ENCODE measurements at regions not wholly inside any gene's neighbourhood (a gene's known extent, or its start where the extent isn't known, plus 50 kb on each side); places are given as distances from the start of the nearest gene placed in this dataset.

DNA sequence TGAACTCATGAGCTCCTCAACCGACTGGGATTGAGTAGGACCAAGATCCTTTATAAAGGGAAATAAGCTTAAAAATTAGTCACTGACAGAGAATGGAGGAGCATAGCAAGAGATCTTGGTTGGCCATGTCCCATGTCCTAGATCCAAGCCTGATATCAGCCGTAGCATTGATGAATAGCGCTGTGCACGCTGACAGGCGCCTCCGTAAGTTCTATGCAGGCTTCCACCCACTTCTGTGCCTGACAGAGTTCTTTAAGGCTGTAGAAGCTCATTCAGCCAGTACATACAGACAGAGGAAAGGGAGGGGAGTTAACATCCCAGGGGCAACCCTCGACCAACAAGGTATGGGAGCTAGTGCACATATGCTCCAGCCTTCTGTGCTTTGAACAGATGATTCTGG lies 251.7 kb upstream of the TBC1D5 start:
- POLR2A ChIA-PET = no interaction called here
- H3K4me3 Mint-ChIP-seq = no peak overlapping the region

GRCh38 chr3:17990390-17990789 lies 248.0 kb upstream of the TBC1D5 start:
- DNase-seq (no peak), ATAC-seq (no peak)
- peaks cover 0 to 4% (median 0%) of the 10 kb centered on the region in 5 donors for H3K27me3 Mint-ChIP-seq
- no peaks in the 10 kb centered on the region for H3K36me3 Mint-ChIP-seq
- no peaks in the 10 kb centered on the region for H3K4me1 Mint-ChIP-seq
- H3K4me3 Mint-ChIP-seq = no peak overlapping the region
- POLR2A ChIA-PET = no interaction called here
- H3K9me3 Mint-ChIP-seq = no peaks in the 10 kb centered on the region
- H3K27ac Mint-ChIP-seq = no peak overlapping the region

More for the DNA sequence above, 251.7 kb upstream of the TBC1D5 start:
- no peaks in the 10 kb centered on the region for H3K36me3 Mint-ChIP-seq
- DNase-seq (no peak), ATAC-seq (no peak)
- no peaks in the 10 kb centered on the region for H3K9me3 Mint-ChIP-seq
- no peak overlapping the region for H3K27ac Mint-ChIP-seq
- no peaks in the 10 kb centered on the region for H3K4me1 Mint-ChIP-seq
- peaks cover 0 to 4% (median 0%) of the 10 kb centered on the region in 5 donors for H3K27me3 Mint-ChIP-seq

DNA sequence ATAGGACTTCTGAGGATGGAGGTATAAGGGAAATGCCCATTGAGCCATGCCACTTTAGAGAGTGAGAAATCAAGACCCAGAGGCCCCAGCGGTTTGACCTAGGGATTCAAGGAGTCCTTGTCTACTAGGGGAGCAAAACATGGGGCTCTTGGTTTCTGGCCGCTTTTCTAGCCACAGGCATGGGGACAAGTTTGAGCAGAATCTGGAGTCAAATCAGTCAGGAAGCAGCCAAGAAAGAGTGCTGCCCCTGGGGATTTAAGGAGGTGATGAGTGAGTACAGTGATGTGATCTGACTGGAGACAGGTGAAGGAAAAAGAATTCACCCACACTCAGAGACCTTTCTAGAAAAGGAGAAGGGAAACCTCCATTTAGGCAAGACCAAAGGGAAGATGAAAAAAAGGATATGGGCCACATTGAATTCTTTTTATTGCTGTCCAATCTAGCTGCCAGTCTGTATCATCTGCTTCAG lies 244.0 kb upstream of the TBC1D5 start:
- H3K27ac Mint-ChIP-seq = no peak overlapping the region
- DNase-seq = no peak
- no peaks in the 10 kb centered on the region for H3K9me3 Mint-ChIP-seq
- ATAC-seq = no peak
- POLR2A ChIA-PET = no interaction called here
- no peak overlapping the region for H3K4me3 Mint-ChIP-seq
- H3K4me1 Mint-ChIP-seq = peaks cover 0 to 4% (median 0%) of the 10 kb centered on the region in 4 donors
- H3K36me3 Mint-ChIP-seq = no peaks in the 10 kb centered on the region
- peaks cover 0 to 10% (median 1%) of the 10 kb centered on the region in 5 donors for H3K27me3 Mint-ChIP-seq

DNA sequence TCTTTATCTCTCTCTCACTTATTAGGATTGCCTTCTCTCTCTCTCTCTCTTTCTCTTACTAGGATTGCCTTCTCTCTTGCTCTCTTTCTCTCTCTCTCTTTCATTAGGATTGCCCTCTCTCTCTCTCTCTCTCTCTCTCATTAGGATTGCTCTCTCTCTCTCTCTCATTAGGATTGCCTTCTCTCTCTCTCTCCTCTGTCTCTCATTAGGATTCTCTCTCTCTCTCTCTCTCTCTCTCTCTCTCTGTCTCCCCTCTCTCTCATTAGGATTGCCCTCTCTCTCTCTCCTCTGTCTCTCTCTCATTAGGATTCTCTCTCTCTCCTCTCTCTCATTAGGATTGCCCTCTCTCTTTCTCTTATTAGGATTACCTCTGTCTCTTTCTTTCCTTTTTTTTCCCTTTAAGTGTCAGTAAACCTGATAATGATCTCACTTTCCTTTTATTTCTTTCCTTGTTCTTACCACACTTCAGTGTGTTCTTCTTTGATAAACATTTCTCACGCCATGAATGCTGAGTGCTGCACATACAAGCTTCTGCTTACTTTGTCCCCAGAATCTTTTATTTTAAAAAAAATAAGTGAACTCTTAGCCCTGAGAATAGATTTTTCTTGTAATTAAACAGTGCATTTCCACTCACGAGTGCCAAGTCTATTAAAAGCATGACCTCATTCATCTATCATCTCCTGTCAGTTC lies 243.4 kb upstream of the TBC1D5 start:
- POLR2A ChIA-PET = no interaction called here
- Mint-ChIP-seq H3K36me3 (no peaks in the 10 kb centered on the region), H3K27me3 (peaks cover 0 to 15% (median 3%) of the 10 kb centered on the region in 5 donors), H3K27ac (no peak overlapping the region), H3K4me3 (no peak overlapping the region), H3K4me1 (peaks cover 0 to 4% (median 1%) of the 10 kb centered on the region in 4 donors), H3K9me3 (no peaks in the 10 kb centered on the region)
- ATAC-seq = no peak
- no peak for DNase-seq

DNA sequence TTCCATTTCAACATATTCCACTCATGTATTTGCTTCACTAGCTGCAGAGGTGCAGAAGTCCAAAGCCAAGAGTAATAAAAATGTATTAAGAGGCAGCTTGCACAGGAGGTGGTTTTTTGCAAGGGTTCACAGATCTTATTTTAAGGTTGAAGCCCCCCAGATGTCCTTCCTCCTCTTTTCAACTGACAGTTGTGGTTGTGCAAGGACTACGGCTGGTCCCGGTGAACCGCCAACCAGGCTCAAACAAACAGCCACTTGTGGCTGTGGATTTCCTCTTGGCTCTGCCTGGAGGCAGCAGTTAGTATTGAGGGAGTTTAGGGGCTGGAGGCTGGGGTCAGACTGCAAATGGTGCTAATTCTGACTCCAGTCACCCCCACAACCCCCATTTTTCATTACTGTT lies 240.7 kb upstream of the TBC1D5 start:
- Mint-ChIP-seq H3K27ac (no peak overlapping the region), H3K4me3 (no peak overlapping the region), H3K9me3 (no peaks in the 10 kb centered on the region), H3K4me1 (peaks cover 0 to 4% (median 1%) of the 10 kb centered on the region in 4 donors), H3K36me3 (no peaks in the 10 kb centered on the region), H3K27me3 (peaks cover 0 to 10% (median 3%) of the 10 kb centered on the region in 5 donors)
- ATAC-seq = no peak
- POLR2A ChIA-PET = no interaction called here
- no peak for DNase-seq

DNA sequence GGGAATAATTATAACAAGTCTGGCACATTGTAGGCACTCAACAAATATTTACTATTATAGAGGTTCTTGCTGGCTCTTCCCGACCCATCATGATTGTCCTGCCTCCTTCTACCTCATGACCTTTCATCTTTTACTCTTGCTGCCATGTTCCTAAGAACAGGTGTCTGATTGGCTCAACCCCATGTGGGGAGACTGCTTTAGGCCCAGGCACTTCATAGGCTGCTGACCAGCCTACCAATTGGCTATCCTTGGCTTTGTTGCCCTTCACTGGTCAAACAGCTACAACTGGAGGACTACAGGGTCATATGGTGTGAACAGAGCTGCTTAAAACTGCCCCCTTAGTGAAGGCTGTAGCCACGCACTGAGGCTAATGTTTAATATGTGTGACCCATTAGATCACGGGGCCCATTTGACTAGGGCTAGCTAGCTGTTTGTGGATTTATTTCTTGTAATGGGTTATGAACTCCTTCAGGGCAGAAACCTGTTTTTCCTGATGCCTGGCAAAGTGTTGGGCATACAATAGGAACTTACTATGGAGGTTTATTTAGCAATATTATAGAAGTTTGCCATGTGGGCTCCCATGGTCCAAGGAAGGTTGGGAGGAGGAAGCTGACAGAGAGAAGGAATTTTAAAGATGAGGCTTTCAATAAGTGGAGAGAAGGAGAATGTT lies 239.9 kb upstream of the TBC1D5 start:
- DNase-seq (no peak), ATAC-seq (no peak)
- POLR2A ChIA-PET = no interaction called here
- peaks cover 0 to 10% (median 3%) of the 10 kb centered on the region in 5 donors for H3K27me3 Mint-ChIP-seq
- peaks cover 0 to 4% (median 1%) of the 10 kb centered on the region in 4 donors for H3K4me1 Mint-ChIP-seq
- no peaks in the 10 kb centered on the region for H3K36me3 Mint-ChIP-seq
- no peak overlapping the region for H3K4me3 Mint-ChIP-seq
- no peaks in the 10 kb centered on the region for H3K9me3 Mint-ChIP-seq
- no peak overlapping the region for H3K27ac Mint-ChIP-seq

DNA sequence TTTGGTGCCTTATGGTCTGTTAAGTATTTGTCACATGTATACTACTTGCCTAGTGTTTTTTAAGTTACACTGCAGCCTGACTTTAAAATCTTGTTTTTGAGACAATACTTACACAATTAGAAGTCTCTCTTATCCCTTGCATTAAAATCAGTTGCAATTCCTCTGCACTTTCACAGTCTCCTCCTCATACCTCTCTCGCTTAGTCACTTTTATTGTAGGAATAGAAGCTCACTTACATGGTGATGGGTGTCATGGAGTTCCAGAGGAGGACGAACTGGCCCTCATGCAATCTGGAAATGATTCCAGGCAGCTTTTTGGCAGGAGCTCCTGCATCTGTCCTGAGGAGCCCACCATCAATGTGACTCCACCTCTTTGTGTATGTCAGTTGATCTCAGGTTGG lies 238.4 kb upstream of the TBC1D5 start:
- no peaks in the 10 kb centered on the region for H3K36me3 Mint-ChIP-seq
- no peaks in the 10 kb centered on the region for H3K9me3 Mint-ChIP-seq
- H3K4me3 Mint-ChIP-seq = no peak overlapping the region
- POLR2A ChIA-PET = no interaction called here
- peaks cover 0 to 4% (median 1%) of the 10 kb centered on the region in 4 donors for H3K4me1 Mint-ChIP-seq
- ATAC-seq = no peak
- DNase-seq = no peak
- peaks cover 0 to 10% (median 3%) of the 10 kb centered on the region in 5 donors for H3K27me3 Mint-ChIP-seq
- H3K27ac Mint-ChIP-seq = no peak overlapping the region

GRCh38 chr3:17979911-17980310 lies 237.5 kb upstream of the TBC1D5 start:
- peaks cover 0 to 4% (median 1%) of the 10 kb centered on the region in 4 donors for H3K4me1 Mint-ChIP-seq
- POLR2A ChIA-PET = no interaction called here
- no peak for DNase-seq
- H3K36me3 Mint-ChIP-seq = no peaks in the 10 kb centered on the region
- no peak for ATAC-seq
- peaks cover 0 to 10% (median 3%) of the 10 kb centered on the region in 5 donors for H3K27me3 Mint-ChIP-seq
- no peak overlapping the region for H3K27ac Mint-ChIP-seq
- H3K4me3 Mint-ChIP-seq = no peak overlapping the region
- no peaks in the 10 kb centered on the region for H3K9me3 Mint-ChIP-seq

- Mint-ChIP-seq H3K27ac (no peak overlapping the region), H3K36me3 (no peaks in the 10 kb centered on the region), H3K4me1 (peaks cover 0 to 4% (median 1%) of the 10 kb centered on the region in 4 donors), H3K9me3 (no peaks in the 10 kb centered on the region), H3K4me3 (no peak overlapping the region), H3K27me3 (peaks cover 0 to 10% (median 3%) of the 10 kb centered on the region in 5 donors)
- POLR2A ChIA-PET = no interaction called here
- ATAC-seq = no peak
- no peak for DNase-seq
These were observed 236.8 kb upstream of the TBC1D5 start for GRCh38 chr3:17979252-17979651.

DNA sequence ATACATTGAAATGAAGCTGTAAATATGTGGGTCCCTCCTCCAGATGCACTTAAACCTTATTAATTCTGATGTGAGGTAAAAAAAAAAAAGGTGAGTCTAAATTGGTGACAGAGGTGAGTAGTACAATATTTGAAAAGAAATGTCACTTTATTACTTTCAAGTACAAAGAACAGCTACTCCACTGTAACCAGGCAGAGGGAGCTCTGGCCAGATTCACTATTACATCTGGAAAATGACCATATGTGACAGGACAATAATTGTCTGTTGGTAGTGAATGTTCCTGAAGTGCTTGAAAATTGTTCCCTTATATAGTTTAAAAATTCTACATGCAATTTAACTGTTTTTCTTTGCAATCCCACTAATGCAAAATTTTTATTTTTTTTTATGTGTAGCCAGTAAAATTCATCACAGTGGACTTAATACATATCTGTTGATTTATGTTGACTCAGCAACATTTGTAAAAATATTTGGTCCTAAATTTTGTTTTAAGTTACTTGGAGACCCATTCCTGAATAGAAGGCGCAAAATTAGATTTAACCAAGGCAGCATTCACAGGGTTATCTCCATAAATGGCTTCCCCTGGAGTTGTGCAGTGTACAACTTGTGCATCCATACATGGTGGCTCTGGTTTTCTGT lies 231.9 kb upstream of the TBC1D5 start:
- no peak for DNase-seq
- POLR2A ChIA-PET = no interaction called here
- H3K36me3 Mint-ChIP-seq = no peaks in the 10 kb centered on the region
- no peaks in the 10 kb centered on the region for H3K4me1 Mint-ChIP-seq
- no peak overlapping the region for H3K4me3 Mint-ChIP-seq
- ATAC-seq = no peak
- no peak overlapping the region for H3K27ac Mint-ChIP-seq
- H3K9me3 Mint-ChIP-seq = no peaks in the 10 kb centered on the region
- H3K27me3 Mint-ChIP-seq = no peaks in the 10 kb centered on the region

GRCh38 chr3:17972959-17973906 lies 230.8 kb upstream of the TBC1D5 start:
- H3K36me3 Mint-ChIP-seq = no peaks in the 10 kb centered on the region
- DNase-seq = no peak
- no peaks in the 10 kb centered on the region for H3K9me3 Mint-ChIP-seq
- no peaks in the 10 kb centered on the region for H3K27me3 Mint-ChIP-seq
- H3K4me1 Mint-ChIP-seq = no peaks in the 10 kb centered on the region
- no peak overlapping the region for H3K4me3 Mint-ChIP-seq
- ATAC-seq = no peak
- no peak overlapping the region for H3K27ac Mint-ChIP-seq
- POLR2A ChIA-PET = no interaction called here

DNA sequence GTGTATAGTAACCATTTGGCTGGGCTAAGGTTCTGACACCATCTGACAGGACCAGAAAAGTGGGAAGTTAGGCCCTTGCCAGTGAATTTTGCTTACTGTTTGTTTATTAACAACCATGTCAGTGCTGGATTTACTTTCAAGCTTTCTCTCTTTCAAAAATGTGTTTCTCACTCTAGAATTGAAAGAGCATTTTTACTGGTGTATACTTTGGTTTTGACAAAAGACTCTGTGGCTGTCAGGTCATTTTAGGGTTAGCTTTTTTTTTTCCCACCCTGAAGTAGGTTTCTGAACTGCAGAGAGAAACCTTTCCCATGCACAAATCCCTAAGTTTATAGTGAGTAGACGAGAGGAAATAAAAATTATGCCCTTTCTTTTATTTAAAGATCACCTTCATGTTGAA lies 230.0 kb upstream of the TBC1D5 start:
- no peak overlapping the region for H3K27ac Mint-ChIP-seq
- H3K4me3 Mint-ChIP-seq = no peak overlapping the region
- ATAC-seq (no peak), DNase-seq (no peak)
- no peaks in the 10 kb centered on the region for H3K36me3 Mint-ChIP-seq
- H3K27me3 Mint-ChIP-seq = peaks cover 0 to 4% (median 0%) of the 10 kb centered on the region in 5 donors
- POLR2A ChIA-PET = no interaction called here
- no peaks in the 10 kb centered on the region for H3K4me1 Mint-ChIP-seq
- no peaks in the 10 kb centered on the region for H3K9me3 Mint-ChIP-seq

Measured in naive thymus-derived CD8-positive, alpha-beta T cell (primary cell).